Right lobe of liver (tissue), 6 donors: ENCODE measurements at regions not wholly inside any gene's neighbourhood (a gene's known extent, or its start where the extent isn't known, plus 50 kb on each side); places are given as distances from the start of the nearest gene placed in this dataset.

Experiments
- ATAC-seq, 4 donors: fragments of 200-7000 bp; cut with Tn5 transposase; one replicate each; pipeline ENCODE4 v1.9.1; 2020; ENCODE audit warnings: mild to moderate bottlenecking in 4 of 4, moderate library complexity in 4 of 4
- DNase-seq, 3 donors: peaks; one replicate each; pipeline ENCODE4 v3.0.0-alpha.2; 2020
- H3K27ac ChIP-seq, 3 donors: fragments of 200-600 bp; one replicate each; pipeline ENCODE4 v1.8.0; 2022
- H3K27me3 ChIP-seq, 2 donors: fragments of 200-600 bp; one replicate each; pipeline ENCODE4 v1.8.0; 2022
- H3K36me3 ChIP-seq, 4 donors: fragments of 200-600 bp; sonication (generic) in 1 of 4; one replicate each; pipeline versions ENCODE4 v1.5.1 to v1.8.0; 2017 to 2022; ENCODE audit warnings: control low read depth in 1 of 4
- H3K4me1 ChIP-seq, 4 donors: fragments of 200-600 bp; sonication (generic) in 1 of 4; one replicate each; pipeline versions ENCODE4 v1.5.1 to v1.8.0; 2017 to 2022; ENCODE audit warnings: control low read depth in 1 of 4
- H3K4me3 ChIP-seq, 3 donors: fragments of 200-600 bp; one replicate each; pipeline ENCODE4 v1.8.0; 2022
- H3K9me3 ChIP-seq, 4 donors: fragments of 200-600 bp; sonication (generic) in 1 of 4; one replicate each; pipeline versions ENCODE4 v1.5.1 to v1.8.0; 2017 to 2022; ENCODE audit warnings: control low read depth in 1 of 4
- POLR2A ChIP-seq: fragments of 450-650 bp; IDR thresholded peaks from one replicate; pipeline ENCODE4 v1.6.1; 2017; ENCODE audit warnings: antibody characterized with exemption, mild to moderate bottlenecking
- WGBS: methylation state at CpG from one replicate; pipeline ENCODE4 v1.1.6; 2018; ENCODE audit warnings: low coverage, low lambda C conversion rate; ENCODE audit not compliant: insufficient coverage; ENCODE audit errors: missing lambda C conversion rate; 5-methylcytosine and 5-hydroxymethylcytosine counted together
- intact Hi-C, 2 donors: fragments of 100-400 bp; cut with DNase I; formaldehyde crosslinking; loops; one replicate each; pipeline versions ENCODE4 v1.11.2 to v1.14.1; 2022
- TF ChIP-seq, protein P1 (sequence below), 4 donors: fragments of 200-600 bp in 3 of 4; fragments of 450-650 bp in 1 of 4; IDR thresholded peaks; one replicate each; pipeline versions ENCODE4 v1.5.1 to v1.8.0; 2016 to 2022; ENCODE audit warnings: antibody characterized with exemption in 4 of 4, mild to moderate bottlenecking in 2 of 4
- donor health status: DM: no; HTN: yes; CAD: no.
- donor health status: DM: no; HTN: no; CAD: no.
- donor health status: DM: no; HTN: no; CAD: no.
- donor health status: DM: no; HTN: yes; CAD: no.
- donor health status: DM: no; HTN: yes; CAD: no.

DNA sequence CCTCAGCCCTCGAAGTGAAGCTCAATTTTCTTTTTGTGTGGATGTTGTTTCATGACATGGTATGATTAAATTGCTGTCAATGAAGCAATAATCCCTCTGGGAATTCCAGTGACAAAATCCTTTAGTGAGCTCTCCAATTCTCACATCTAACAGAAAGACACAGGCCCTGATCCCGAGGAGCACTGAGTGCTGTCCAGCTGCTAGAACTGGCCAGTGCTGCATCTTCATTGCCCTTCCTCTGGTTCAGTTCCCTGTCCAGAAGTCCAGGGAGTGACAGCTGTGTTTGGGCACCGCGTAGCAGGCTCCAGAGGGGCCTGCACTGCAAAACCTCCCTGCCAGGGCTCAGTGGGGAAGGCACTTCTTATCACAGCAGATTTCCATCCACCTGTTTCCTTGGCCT is 516.8 kb upstream of the ATP11B start:
- no peaks in the 10 kb centered on the region for H3K27me3 ChIP-seq
- DNase-seq (no peak), ATAC-seq (no peak)
- no peaks in the 10 kb centered on the region for H3K36me3 ChIP-seq
- intact Hi-C loops: no loop called here
- no peak overlapping the region for H3K4me3 ChIP-seq
- H3K9me3 ChIP-seq: no peaks in the 10 kb centered on the region
- TF ChIP-seq, protein P1, sequence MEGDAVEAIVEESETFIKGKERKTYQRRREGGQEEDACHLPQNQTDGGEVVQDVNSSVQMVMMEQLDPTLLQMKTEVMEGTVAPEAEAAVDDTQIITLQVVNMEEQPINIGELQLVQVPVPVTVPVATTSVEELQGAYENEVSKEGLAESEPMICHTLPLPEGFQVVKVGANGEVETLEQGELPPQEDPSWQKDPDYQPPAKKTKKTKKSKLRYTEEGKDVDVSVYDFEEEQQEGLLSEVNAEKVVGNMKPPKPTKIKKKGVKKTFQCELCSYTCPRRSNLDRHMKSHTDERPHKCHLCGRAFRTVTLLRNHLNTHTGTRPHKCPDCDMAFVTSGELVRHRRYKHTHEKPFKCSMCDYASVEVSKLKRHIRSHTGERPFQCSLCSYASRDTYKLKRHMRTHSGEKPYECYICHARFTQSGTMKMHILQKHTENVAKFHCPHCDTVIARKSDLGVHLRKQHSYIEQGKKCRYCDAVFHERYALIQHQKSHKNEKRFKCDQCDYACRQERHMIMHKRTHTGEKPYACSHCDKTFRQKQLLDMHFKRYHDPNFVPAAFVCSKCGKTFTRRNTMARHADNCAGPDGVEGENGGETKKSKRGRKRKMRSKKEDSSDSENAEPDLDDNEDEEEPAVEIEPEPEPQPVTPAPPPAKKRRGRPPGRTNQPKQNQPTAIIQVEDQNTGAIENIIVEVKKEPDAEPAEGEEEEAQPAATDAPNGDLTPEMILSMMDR (IDR thresholded peaks at IDR 0.05): no peak
- H3K27ac ChIP-seq: no peak overlapping the region
- 49% methylated on average over 3 of the region's 4 CpGs for WGBS
- H3K4me1 ChIP-seq: no peaks in the 10 kb centered on the region

DNA sequence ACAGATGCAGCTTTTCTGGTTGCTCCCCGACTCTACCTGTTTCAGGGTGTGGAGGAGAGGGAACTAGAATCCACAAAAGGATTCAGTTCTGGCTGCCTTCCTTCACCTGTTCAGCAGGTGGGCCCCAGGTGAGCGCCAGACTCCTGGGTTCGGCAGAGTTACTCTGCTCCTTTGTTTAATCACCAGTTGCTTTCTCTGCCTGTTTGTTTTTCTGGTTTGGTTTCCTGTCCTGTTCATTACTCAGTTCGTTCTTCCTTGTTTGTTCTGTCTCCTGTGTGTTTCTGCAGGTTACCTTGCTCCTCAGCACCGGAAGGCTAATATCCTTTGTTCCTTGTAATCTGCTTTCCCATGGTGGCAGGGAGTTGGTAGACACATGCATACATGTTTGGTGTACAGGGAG is 508.5 kb upstream of the ATP11B start:
- Histone ChIP-seq H3K4me3 (no peak overlapping the region), H3K27me3 (no peaks in the 10 kb centered on the region), H3K36me3 (no peaks in the 10 kb centered on the region), H3K27ac (no peak overlapping the region), H3K4me1 (no peaks in the 10 kb centered on the region), H3K9me3 (no peaks in the 10 kb centered on the region)
- intact Hi-C loops: no loop called here
- ATAC-seq: no peak
- TF ChIP-seq POLR2A: no peak
- TF ChIP-seq, protein P1 (IDR thresholded peaks at IDR 0.05): no peak
- no peak for DNase-seq
- 17% methylated on average over 4 of the region's 5 CpGs for WGBS

DNA sequence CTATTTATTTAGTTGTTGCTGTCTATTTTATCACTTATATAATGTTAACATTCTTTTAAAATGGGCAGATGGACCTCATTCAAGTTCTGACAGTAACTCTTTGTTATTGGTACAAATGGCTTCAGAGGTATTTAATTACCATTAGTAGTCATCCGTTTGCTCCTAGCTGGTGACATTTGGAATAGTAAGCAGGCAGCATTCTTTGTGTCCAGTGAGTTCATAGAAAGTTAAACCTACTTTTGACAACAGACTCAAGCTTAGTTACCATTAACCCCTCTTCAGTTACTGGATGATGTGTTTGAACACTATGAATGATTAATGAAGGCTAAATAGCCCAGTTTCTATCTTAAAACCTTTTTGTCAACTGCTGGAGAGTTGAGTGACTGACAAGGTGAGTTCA is 500.7 kb upstream of the ATP11B start:
- intact Hi-C loops: no loop called here
- WGBS: 27% methylated on average over 1 of the region's 1 CpG
- no peaks in the 10 kb centered on the region for H3K9me3 ChIP-seq
- DNase-seq (no peak), ATAC-seq (no peak)
- H3K27me3 ChIP-seq: no peaks in the 10 kb centered on the region
- no peaks in the 10 kb centered on the region for H3K4me1 ChIP-seq
- no peak overlapping the region for H3K4me3 ChIP-seq
- no peaks in the 10 kb centered on the region for H3K36me3 ChIP-seq
- TF ChIP-seq, protein P1 (IDR thresholded peaks at IDR 0.05): no peak
- TF ChIP-seq POLR2A: no peak
- H3K27ac ChIP-seq: no peak overlapping the region

DNA sequence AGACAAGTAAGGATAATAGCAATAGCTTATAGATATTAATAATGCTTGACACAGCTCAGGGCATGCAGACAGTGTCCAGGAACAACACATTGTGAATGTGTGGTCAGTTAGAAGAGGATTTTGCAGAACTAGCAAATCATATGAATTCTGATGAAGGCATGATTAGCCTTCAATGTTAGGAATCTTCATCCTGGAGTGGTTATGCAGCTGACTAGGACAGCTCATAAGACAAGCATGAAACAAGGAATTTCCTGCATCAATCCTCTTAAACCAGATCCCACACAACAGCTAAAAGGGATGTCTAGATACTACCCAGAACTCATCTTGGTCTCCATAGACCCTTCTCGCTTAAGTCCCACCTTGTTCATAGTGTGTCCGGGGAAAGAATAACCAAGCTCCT is 499.0 kb upstream of the ATP11B start:
- Histone ChIP-seq H3K4me1 (no peaks in the 10 kb centered on the region), H3K9me3 (no peaks in the 10 kb centered on the region), H3K27ac (no peak overlapping the region), H3K36me3 (no peaks in the 10 kb centered on the region), H3K4me3 (no peak overlapping the region), H3K27me3 (no peaks in the 10 kb centered on the region)
- no peak for DNase-seq
- 95% methylated on average over 2 of the region's 2 CpGs for WGBS
- intact Hi-C loops: no loop called here
- no peak for TF ChIP-seq POLR2A
- TF ChIP-seq, protein P1 (IDR thresholded peaks at IDR 0.05): no peak
- no peak for ATAC-seq

DNA sequence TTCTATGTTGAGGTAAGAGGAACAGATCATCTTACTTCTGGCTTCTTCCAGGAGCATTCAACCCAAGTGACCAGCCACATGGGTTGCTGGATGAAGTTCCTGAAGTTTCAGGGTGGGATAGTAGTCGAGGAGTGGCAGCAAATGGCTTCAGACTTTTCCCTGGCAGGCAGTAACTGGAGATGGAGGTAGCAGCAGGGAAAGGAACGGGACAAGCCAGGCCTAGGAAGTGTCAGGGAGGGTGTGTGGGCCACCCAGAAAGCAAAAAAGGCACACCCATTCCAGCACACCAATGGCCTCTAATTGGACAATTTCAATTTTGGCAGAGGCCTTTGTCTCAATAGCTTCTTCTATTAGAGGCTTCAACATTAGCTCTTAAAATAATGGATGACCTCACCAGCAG is 498.6 kb upstream of the ATP11B start:
- Histone ChIP-seq H3K36me3 (no peaks in the 10 kb centered on the region), H3K4me3 (no peak overlapping the region), H3K9me3 (no peaks in the 10 kb centered on the region), H3K27me3 (no peaks in the 10 kb centered on the region), H3K4me1 (no peaks in the 10 kb centered on the region), H3K27ac (no peak overlapping the region)
- WGBS: 37% methylated on average over 2 of the region's 2 CpGs
- no peak for DNase-seq
- TF ChIP-seq, protein P1 (IDR thresholded peaks at IDR 0.05): no peak
- no peak for TF ChIP-seq POLR2A
- ATAC-seq: no peak
- intact Hi-C loops: no loop called here
